Nephron (organoid): ENCODE measurements at regions not wholly inside any gene's neighbourhood (a gene's known extent, or its start where the extent isn't known, plus 50 kb on each side); places are given as distances from the start of the nearest gene placed in this dataset.

Experiments used
- H3K27ac Mint-ChIP-seq, 3 experiments: 2 replicates each; pipeline ENCODE4 v1.8.0; 2020; ENCODE audit warnings: mixed read lengths in 3 of 3, mild to moderate bottlenecking in 2 of 3, moderate library complexity in 1 of 3
- H3K27me3 Mint-ChIP-seq: 2 replicates; pipeline ENCODE4 v1.8.0; 2021; ENCODE audit warnings: low read depth, mild to moderate bottlenecking, moderate library complexity, mixed read lengths
- H3K36me3 Mint-ChIP-seq: 2 replicates; pipeline ENCODE4 v1.8.0; 2020; ENCODE audit warnings: low read depth, mixed read lengths
- H3K4me1 Mint-ChIP-seq: 2 replicates; pipeline ENCODE4 v1.8.0; 2020; ENCODE audit warnings: mixed read lengths
- H3K4me3 Mint-ChIP-seq, 3 experiments: 2 replicates each; pipeline ENCODE4 v1.8.0; 2020; ENCODE audit warnings: mild to moderate bottlenecking in 3 of 3, mixed read lengths in 3 of 3, moderate library complexity in 2 of 3
- H3K9me3 Mint-ChIP-seq: 2 replicates; pipeline ENCODE4 v1.8.0; 2020; ENCODE audit warnings: mixed read lengths
- TF ChIP-seq, protein P1 (sequence below), 3 experiments: fragments of 200-600 bp; sonication (generic); IDR thresholded peaks; one replicate each; pipeline ENCODE4 v1.5.0; 2021; ENCODE audit warnings: antibody characterized with exemption in 3 of 3; ENCODE audit not compliant: unreplicated experiment in 3 of 3

GRCh38 chr6:150673720-150674346, 74.1 kb downstream of the PLEKHG1 start:
- Mint-ChIP-seq H3K4me1 (peaks cover 59% of the 10 kb centered on the region), H3K4me3 (no peak overlapping the region), H3K9me3 (no peaks in the 10 kb centered on the region), H3K27me3 (no peaks in the 10 kb centered on the region), H3K36me3 (peaks cover 9% of the 10 kb centered on the region), H3K27ac (peak overlapping the region; percentile 82 to 86 (median 82))
- TF ChIP-seq, protein P1, sequence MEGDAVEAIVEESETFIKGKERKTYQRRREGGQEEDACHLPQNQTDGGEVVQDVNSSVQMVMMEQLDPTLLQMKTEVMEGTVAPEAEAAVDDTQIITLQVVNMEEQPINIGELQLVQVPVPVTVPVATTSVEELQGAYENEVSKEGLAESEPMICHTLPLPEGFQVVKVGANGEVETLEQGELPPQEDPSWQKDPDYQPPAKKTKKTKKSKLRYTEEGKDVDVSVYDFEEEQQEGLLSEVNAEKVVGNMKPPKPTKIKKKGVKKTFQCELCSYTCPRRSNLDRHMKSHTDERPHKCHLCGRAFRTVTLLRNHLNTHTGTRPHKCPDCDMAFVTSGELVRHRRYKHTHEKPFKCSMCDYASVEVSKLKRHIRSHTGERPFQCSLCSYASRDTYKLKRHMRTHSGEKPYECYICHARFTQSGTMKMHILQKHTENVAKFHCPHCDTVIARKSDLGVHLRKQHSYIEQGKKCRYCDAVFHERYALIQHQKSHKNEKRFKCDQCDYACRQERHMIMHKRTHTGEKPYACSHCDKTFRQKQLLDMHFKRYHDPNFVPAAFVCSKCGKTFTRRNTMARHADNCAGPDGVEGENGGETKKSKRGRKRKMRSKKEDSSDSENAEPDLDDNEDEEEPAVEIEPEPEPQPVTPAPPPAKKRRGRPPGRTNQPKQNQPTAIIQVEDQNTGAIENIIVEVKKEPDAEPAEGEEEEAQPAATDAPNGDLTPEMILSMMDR (IDR thresholded peaks at IDR 0.05; ENCODE audit: unreplicated experiment in 3 of 3): no peak

GRCh38 chr6:150676344-150676743, 76.7 kb downstream of the PLEKHG1 start:
- H3K4me3 Mint-ChIP-seq: peak overlapping the region in 1 of 3 experiments; percentile 2
- H3K27me3 Mint-ChIP-seq: no peaks in the 10 kb centered on the region
- peaks cover 9% of the 10 kb centered on the region for H3K36me3 Mint-ChIP-seq
- peaks cover 61% of the 10 kb centered on the region for H3K4me1 Mint-ChIP-seq
- peak overlapping the region; percentile 56 to 90 (median 86) for H3K27ac Mint-ChIP-seq
- H3K9me3 Mint-ChIP-seq: no peaks in the 10 kb centered on the region
- TF ChIP-seq, protein P1 (IDR thresholded peaks at IDR 0.05; ENCODE audit: unreplicated experiment in 3 of 3): no peak

DNA sequence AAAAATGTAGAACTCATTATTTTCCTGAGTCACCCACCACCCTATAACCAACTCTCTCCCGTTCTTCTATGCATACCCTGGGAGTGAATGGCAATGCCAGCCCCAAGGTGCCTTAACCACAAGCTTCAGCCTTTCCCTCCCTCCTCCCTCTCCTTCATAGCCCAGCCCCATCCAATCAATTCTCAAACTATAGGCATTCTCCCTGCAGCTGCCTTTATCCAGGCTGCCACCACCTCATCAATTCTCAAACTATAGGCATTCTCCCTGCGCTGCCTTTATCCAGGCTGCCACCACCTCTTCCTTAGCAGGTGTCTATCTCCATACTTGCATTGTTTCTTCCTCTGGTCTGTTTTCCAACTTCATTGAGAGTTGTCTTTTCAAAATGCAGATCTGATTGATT, 77.1 kb downstream of the PLEKHG1 start:
- TF ChIP-seq, protein P1 (IDR thresholded peaks at IDR 0.05; ENCODE audit: unreplicated experiment in 3 of 3): no peak
- Mint-ChIP-seq H3K4me3 (no peak overlapping the region), H3K36me3 (peaks cover 9% of the 10 kb centered on the region), H3K27ac (peak overlapping the region; percentile 56 to 90 (median 86)), H3K27me3 (no peaks in the 10 kb centered on the region), H3K4me1 (peaks cover 61% of the 10 kb centered on the region), H3K9me3 (no peaks in the 10 kb centered on the region)

DNA sequence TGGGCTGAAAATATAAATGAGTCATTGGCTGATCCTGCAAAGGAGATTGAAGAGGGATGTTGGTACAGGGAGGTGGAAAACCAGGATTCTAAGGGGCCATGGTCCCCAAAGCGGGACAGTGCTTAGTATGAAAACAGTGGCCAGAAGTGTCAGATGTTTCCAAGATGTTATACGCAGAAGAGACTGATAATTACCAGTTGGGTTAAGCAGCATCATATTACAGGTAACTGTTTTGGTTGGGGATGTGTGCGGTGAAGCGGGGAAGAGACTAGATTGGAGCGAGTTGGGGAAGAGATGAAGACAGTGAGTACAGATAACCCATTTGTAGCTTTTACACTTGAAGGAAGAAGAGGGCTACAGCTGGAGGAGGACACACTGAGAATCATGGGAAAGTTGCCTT, 80.8 kb downstream of the PLEKHG1 start:
- Mint-ChIP-seq H3K4me3 (no peak overlapping the region), H3K36me3 (peaks cover 30% of the 10 kb centered on the region), H3K27me3 (no peaks in the 10 kb centered on the region), H3K27ac (peak overlapping the region; percentile 6 to 44 (median 29)), H3K9me3 (no peaks in the 10 kb centered on the region), H3K4me1 (peaks cover 46% of the 10 kb centered on the region)
- TF ChIP-seq, protein P1 (IDR thresholded peaks at IDR 0.05; ENCODE audit: unreplicated experiment in 3 of 3): no peak

- no peaks in the 10 kb centered on the region for H3K9me3 Mint-ChIP-seq
- TF ChIP-seq, protein P1 (IDR thresholded peaks at IDR 0.05; ENCODE audit: unreplicated experiment in 3 of 3): no peak
- H3K4me1 Mint-ChIP-seq: peaks cover 42% of the 10 kb centered on the region
- peaks cover 29% of the 10 kb centered on the region for H3K36me3 Mint-ChIP-seq
- H3K27ac Mint-ChIP-seq: peak overlapping the region; percentile 59 to 91 (median 84)
- H3K27me3 Mint-ChIP-seq: no peaks in the 10 kb centered on the region
- H3K4me3 Mint-ChIP-seq: no peak overlapping the region
Measured at GRCh38 chr6:150681578-150682395, 82.1 kb downstream of the PLEKHG1 start.
